ENCODE measurements at regions not wholly inside any gene's neighbourhood (a gene's known extent, or its start where the extent isn't known, plus 50 kb on each side); places are given as distances from the start of the nearest gene placed in this dataset.

- TF ChIP-seq CTCF (IDR thresholded peaks at IDR 0.05), result no peak
- intact Hi-C loops (cut with micrococcal nuclease), result no loop called here
- no peak overlapping the region for H3K4me3 Mint-ChIP-seq
- peaks cover 3% of the 10 kb centered on the region for H3K9me3 Mint-ChIP-seq
- DNase-seq (no peak), ATAC-seq (ENCODE audit: low read depth) (no peak)
- no peaks in the 10 kb centered on the region for H3K27me3 Mint-ChIP-seq
- no peak overlapping the region for H3K27ac Mint-ChIP-seq
- H3K4me1 Mint-ChIP-seq, result no peaks in the 10 kb centered on the region
- CTCF ChIA-PET, result no interaction called here
- POLR2A ChIA-PET, result no interaction called here
- no peaks in the 10 kb centered on the region for H3K36me3 Mint-ChIP-seq (ENCODE audit: low read depth)
These were observed 331.3 kb upstream of the RBMS3 start for GRCh38 chr3:28949580-28949979.

- Mint-ChIP-seq H3K36me3 (ENCODE audit: low read depth) (no peaks in the 10 kb centered on the region), H3K4me3 (no peak overlapping the region), H3K27me3 (no peaks in the 10 kb centered on the region), H3K27ac (no peak overlapping the region), H3K4me1 (no peaks in the 10 kb centered on the region), H3K9me3 (peaks cover 3% of the 10 kb centered on the region)
- ChIA-PET POLR2A (no interaction called here), CTCF (no interaction called here)
- no peak for DNase-seq
- no peak for ATAC-seq (ENCODE audit: low read depth)
- intact Hi-C loops (cut with micrococcal nuclease), result no loop called here
- TF ChIP-seq CTCF (IDR thresholded peaks at IDR 0.05), result no peak
These were observed 330.3 kb upstream of the RBMS3 start for GRCh38 chr3:28950614-28951013.

GRCh38 chr3:28951772-28952556, 328.9 kb upstream of the RBMS3 start:
- no peak for TF ChIP-seq CTCF (IDR thresholded peaks at IDR 0.05)
- H3K9me3 Mint-ChIP-seq, result peaks cover 3% of the 10 kb centered on the region
- no peak for ATAC-seq (ENCODE audit: low read depth)
- no peak for DNase-seq
- H3K27ac Mint-ChIP-seq, result no peak overlapping the region
- POLR2A ChIA-PET, result no interaction called here
- H3K27me3 Mint-ChIP-seq, result no peaks in the 10 kb centered on the region
- CTCF ChIA-PET, result no interaction called here
- no peak overlapping the region for H3K4me3 Mint-ChIP-seq
- H3K36me3 Mint-ChIP-seq (ENCODE audit: low read depth), result no peaks in the 10 kb centered on the region
- H3K4me1 Mint-ChIP-seq, result no peaks in the 10 kb centered on the region
- intact Hi-C loops (cut with micrococcal nuclease), result no loop called here

DNA sequence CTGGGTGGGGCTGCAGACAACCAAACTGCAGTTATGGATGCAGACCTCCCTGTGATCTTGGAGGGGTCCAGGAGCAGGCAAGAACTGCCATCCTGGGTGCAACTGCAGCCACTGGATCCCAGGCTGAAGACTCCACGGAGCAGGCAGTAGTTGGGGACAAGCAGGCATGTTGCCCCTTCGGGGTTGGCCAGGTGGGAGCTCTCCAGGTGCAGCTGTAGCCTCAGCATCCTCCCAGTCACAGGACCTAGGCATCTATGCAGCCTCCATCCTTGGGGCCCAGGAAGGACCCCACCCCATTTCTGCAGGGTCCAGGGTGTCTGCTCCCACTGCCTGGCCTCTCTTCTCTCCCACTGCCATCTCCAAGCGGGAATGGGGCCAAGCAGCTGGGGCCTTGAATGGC, 322.2 kb upstream of the RBMS3 start:
- H3K36me3 Mint-ChIP-seq (ENCODE audit: low read depth), result no peaks in the 10 kb centered on the region
- CTCF ChIA-PET, result no interaction called here
- POLR2A ChIA-PET, result no interaction called here
- ATAC-seq (ENCODE audit: low read depth) (no peak), DNase-seq (no peak)
- no peaks in the 10 kb centered on the region for H3K4me1 Mint-ChIP-seq
- H3K9me3 Mint-ChIP-seq, result peaks cover 5% of the 10 kb centered on the region
- TF ChIP-seq CTCF (IDR thresholded peaks at IDR 0.05), result no peak
- intact Hi-C loops (cut with micrococcal nuclease), result no loop called here
- no peaks in the 10 kb centered on the region for H3K27me3 Mint-ChIP-seq
- H3K27ac Mint-ChIP-seq, result no peak overlapping the region
- H3K4me3 Mint-ChIP-seq, result no peak overlapping the region

DNA sequence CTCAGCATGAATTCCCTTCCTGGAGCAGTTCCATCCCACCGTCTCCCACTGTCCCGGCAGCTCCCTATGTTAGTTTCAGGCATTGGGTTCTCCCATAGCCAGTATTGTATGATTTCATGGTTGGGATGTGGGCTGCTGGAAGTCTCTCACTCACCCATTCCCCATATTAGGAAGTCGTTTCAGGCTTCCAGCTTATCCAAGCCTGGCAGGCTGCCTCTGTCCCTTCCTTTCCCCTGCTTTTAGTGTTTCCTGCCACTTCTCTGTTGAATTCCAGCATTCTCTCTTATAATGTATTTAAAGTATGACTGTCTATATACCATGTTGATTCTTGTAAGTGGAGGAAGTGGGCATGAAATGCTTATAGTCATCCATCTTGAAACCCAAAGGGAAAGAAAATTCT, 309.7 kb upstream of the RBMS3 start:
- ATAC-seq (ENCODE audit: low read depth), result no peak
- POLR2A ChIA-PET, result no interaction called here
- Mint-ChIP-seq H3K4me3 (no peak overlapping the region), H3K27me3 (no peaks in the 10 kb centered on the region), H3K9me3 (peaks cover 22% of the 10 kb centered on the region), H3K36me3 (ENCODE audit: low read depth) (no peaks in the 10 kb centered on the region), H3K4me1 (peaks cover 2% of the 10 kb centered on the region), H3K27ac (no peak overlapping the region)
- no peak for DNase-seq
- no peak for TF ChIP-seq CTCF (IDR thresholded peaks at IDR 0.05)
- CTCF ChIA-PET, result no interaction called here
- intact Hi-C loops (cut with micrococcal nuclease), result no loop called here
